ENCODE measurements at regions not wholly inside any gene's neighbourhood (a gene's known extent, or its start where the extent isn't known, plus 50 kb on each side); places are given as distances from the start of the nearest gene placed in this dataset.

DNA sequence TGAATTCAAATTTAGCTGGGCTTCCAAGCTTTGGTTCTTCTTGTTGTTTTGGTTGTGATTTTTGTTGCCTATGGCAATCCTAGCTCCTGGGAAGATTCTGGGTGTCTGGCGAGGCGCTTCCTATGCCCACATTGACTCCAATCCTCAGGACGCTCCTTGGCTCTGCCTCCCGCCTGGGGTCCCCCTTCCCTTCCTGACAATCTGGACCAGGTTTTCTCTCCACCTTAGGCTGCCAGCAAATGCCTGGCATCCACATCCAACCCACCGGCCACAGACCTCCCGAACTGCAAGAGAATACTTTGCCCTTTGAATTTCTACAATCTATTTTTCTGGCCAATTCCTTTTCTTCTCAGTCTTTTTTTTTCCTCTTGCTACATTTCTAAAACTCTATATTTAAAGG is 186.9 kb upstream of the UBL3 start:
- TF ChIP-seq, protein P1, sequence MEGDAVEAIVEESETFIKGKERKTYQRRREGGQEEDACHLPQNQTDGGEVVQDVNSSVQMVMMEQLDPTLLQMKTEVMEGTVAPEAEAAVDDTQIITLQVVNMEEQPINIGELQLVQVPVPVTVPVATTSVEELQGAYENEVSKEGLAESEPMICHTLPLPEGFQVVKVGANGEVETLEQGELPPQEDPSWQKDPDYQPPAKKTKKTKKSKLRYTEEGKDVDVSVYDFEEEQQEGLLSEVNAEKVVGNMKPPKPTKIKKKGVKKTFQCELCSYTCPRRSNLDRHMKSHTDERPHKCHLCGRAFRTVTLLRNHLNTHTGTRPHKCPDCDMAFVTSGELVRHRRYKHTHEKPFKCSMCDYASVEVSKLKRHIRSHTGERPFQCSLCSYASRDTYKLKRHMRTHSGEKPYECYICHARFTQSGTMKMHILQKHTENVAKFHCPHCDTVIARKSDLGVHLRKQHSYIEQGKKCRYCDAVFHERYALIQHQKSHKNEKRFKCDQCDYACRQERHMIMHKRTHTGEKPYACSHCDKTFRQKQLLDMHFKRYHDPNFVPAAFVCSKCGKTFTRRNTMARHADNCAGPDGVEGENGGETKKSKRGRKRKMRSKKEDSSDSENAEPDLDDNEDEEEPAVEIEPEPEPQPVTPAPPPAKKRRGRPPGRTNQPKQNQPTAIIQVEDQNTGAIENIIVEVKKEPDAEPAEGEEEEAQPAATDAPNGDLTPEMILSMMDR (IDR thresholded peaks at IDR 0.05) = no peak
- no peak for TF ChIP-seq POLR2A (IDR thresholded peaks at IDR 0.05)

Data from transverse colon (tissue), 3 donors.